ENCODE measurements at regions not wholly inside any gene's neighbourhood (a gene's known extent, or its start where the extent isn't known, plus 50 kb on each side); places are given as distances from the start of the nearest gene placed in this dataset.

DNA sequence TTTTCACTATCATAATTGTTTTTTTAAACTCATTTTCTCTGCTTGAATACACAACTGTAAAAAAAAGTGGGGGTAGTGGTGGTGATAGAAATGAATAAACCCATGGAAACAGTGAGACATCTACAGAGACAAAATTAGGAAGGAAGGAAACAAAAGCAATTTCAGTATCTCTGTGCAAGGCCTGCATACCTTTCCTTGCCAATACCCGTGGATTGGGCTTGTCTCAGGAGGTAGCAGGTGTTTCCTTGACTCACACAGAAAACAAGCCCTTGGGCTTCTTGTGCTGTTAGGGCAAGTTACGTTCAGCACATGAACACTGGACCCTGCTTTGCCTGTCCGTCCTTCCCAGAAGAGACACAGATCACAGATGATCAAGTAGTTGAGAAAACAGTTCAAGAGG, 372.2 kb downstream of the ZSWIM6 start:
- Histone ChIP-seq H2BK15ac (ENCODE audit: low read length) (no peak overlapping the region), H3K4me1 (replicated peaks in 1 of 4; ENCODE audit: control insufficient read depth in 3 of 4, insufficient read depth in 4 of 4, low read length in 3 of 4) (no peaks in the 10 kb centered on the region), H3K4ac (replicated peaks; ENCODE audit: insufficient read length, low read depth, low read length) (no peak overlapping the region), H3K9ac (replicated peaks in 1 of 4; ENCODE audit: extremely low read depth in 1 of 4, low read depth in 3 of 4, low read length in 3 of 4) (no peak overlapping the region), H3K36me3 (ENCODE audit: control insufficient read depth in 2 of 4, insufficient read depth in 4 of 4, low read length in 3 of 4) (no peaks in the 10 kb centered on the region), H2BK120ac (replicated peaks; ENCODE audit: low read depth, low read length) (no peak overlapping the region), H4K8ac (ENCODE audit: extremely low read depth, insufficient read depth, low read length) (no peak overlapping the region), H3K79me2 (ENCODE audit: control insufficient read depth in 1 of 2, insufficient read depth in 2 of 2, low read length in 2 of 2) (no peaks in the 10 kb centered on the region), H4K91ac (replicated peaks; ENCODE audit: insufficient read length, low read length) (no peak overlapping the region), H2AFZ (ENCODE audit: low read length) (no peak overlapping the region), H3K4me2 (ENCODE audit: insufficient read depth in 1 of 2, low read depth in 2 of 2, low read length in 2 of 2) (no peak overlapping the region), H3K23me2 (ENCODE audit: low read depth, low read length) (no peaks in the 10 kb centered on the region), H2BK5ac (ENCODE audit: low read depth, low read length) (no peak overlapping the region), H4K20me1 (replicated peaks in 1 of 2; ENCODE audit: control insufficient read depth in 1 of 2, insufficient read depth in 2 of 2, low read length in 2 of 2) (no peaks in the 10 kb centered on the region), H4K5ac (ENCODE audit: insufficient read length, low read depth, low read length) (no peak overlapping the region), H3K27ac (ENCODE audit: low read depth, low read length) (no peak overlapping the region), H3K14ac (ENCODE audit: insufficient read length) (no peak overlapping the region), H2BK20ac (ENCODE audit: low read length) (no peak overlapping the region), H3K4me3 (ENCODE audit: extremely low read depth in 1 of 4, insufficient read depth in 2 of 4, low read depth in 3 of 4, low read length in 4 of 4) (no peak overlapping the region), H3K79me1 (ENCODE audit: low read depth, low read length) (no peaks in the 10 kb centered on the region), H3K18ac (ENCODE audit: extremely low read depth, low read length) (no peak overlapping the region), H2BK12ac (ENCODE audit: low read depth, low read length) (no peak overlapping the region), H3K9me3 (ENCODE audit: insufficient read depth in 2 of 2, low read depth in 1 of 2, low read length in 1 of 2) (no peaks in the 10 kb centered on the region), H2AK5ac (ENCODE audit: low read depth, low read length) (no peak overlapping the region), H3K56ac (replicated peaks; ENCODE audit: insufficient read length, low read depth, low read length) (no peak overlapping the region), H3K23ac (ENCODE audit: insufficient read length) (no peak overlapping the region), H3K27me3 (replicated peaks in 1 of 4; ENCODE audit: control insufficient read depth in 3 of 4, extremely low read depth in 1 of 4, insufficient read depth in 3 of 4, low read length in 3 of 4) (no peaks in the 10 kb centered on the region)
- CTCF ChIA-PET (ENCODE audit: partially characterized antibody): interaction anchor here (0.9 to 1.6 kb wide), 2 partner anchors 15 to 26 kb away, joined by 3 to 6 read pairs; no protein-coding TSS in a partner anchor
- FAIRE-seq: no peak
- no peak for DNase-seq (ENCODE audit: low read depth in 1 of 2, low spot score in 2 of 2)
- POLR2A ChIA-PET (ENCODE audit: partially characterized antibody): no interaction called here
- whole genome bisulfite sequencing, 2 experiments (ENCODE audit: extremely low coverage in 1 of 2, insufficient coverage in 1 of 2, insufficient read length in 1 of 2, insufficient replicate concordance in 2 of 2, low coverage in 1 of 2, low lambda C conversion rate in 2 of 2, missing lambda C conversion rate in 1 of 2): 94% methylated on average over 3 of the region's 3 CpGs; no CpG with 5 or more reads in 1 of the 2 experiments
- no peak for TF ChIP-seq TBP (IDR thresholded peaks at IDR 0.05; ENCODE audit: low read depth, low read length)
- no peak for TF ChIP-seq BCL11A (IDR thresholded peaks at IDR 0.05; ENCODE audit: low read depth in 2 of 2, low read length in 2 of 2)
- no peak for TF ChIP-seq CEBPB (IDR thresholded peaks at IDR 0.05; ENCODE audit: low read depth, low read length)
- no peak for TF ChIP-seq YY1 (IDR thresholded peaks at IDR 0.05; ENCODE audit: low read depth, low read length)
- TF ChIP-seq PHF8 (conservative IDR thresholded peaks at IDR 0.05; ENCODE audit: low read depth, low read length): no peak
- TF ChIP-seq, protein P1, sequence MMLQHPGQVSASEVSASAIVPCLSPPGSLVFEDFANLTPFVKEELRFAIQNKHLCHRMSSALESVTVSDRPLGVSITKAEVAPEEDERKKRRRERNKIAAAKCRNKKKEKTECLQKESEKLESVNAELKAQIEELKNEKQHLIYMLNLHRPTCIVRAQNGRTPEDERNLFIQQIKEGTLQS (IDR thresholded peaks at IDR 0.05; ENCODE audit: insufficient read depth, low read depth, low read length): no peak
- no peak for TF ChIP-seq TAF7 (optimal IDR thresholded peaks at IDR 0.05; ENCODE audit: borderline replicate concordance, low read depth, low read length)
- TF ChIP-seq BRCA1 (IDR thresholded peaks at IDR 0.05; ENCODE audit: low read depth, low read length): no peak
- TF ChIP-seq ATF2 (IDR thresholded peaks at IDR 0.05; ENCODE audit: low read length): no peak
- TF ChIP-seq SUZ12 (IDR thresholded peaks at IDR 0.05; ENCODE audit: low read length): no peak
- TF ChIP-seq SP1 (IDR thresholded peaks at IDR 0.05; ENCODE audit: low read depth, low read length): no peak
- no peak for TF ChIP-seq GTF2F1 (IDR thresholded peaks at IDR 0.05; ENCODE audit: borderline replicate concordance, low read depth, low read length)
- no peak for TF ChIP-seq SAP30 (IDR thresholded peaks at IDR 0.05; ENCODE audit: insufficient read depth, insufficient replicate concordance, low read length)
